Skin of body (tissue), 1 donor: ENCODE measurements at regions not wholly inside any gene's neighbourhood (a gene's known extent, or its start where the extent isn't known, plus 50 kb on each side); places are given as distances from the start of the nearest gene placed in this dataset.
"Not testable (repeated sequence)": the region's sequence is repeated elsewhere in the genome, so short reads cannot be mapped to it uniquely, and the experiment has no call there.

Experiments used
- DNase-seq: peaks from one replicate; lab custom pipeline; 2025; lab: John Stamatoyannopoulos, UW

DNA sequence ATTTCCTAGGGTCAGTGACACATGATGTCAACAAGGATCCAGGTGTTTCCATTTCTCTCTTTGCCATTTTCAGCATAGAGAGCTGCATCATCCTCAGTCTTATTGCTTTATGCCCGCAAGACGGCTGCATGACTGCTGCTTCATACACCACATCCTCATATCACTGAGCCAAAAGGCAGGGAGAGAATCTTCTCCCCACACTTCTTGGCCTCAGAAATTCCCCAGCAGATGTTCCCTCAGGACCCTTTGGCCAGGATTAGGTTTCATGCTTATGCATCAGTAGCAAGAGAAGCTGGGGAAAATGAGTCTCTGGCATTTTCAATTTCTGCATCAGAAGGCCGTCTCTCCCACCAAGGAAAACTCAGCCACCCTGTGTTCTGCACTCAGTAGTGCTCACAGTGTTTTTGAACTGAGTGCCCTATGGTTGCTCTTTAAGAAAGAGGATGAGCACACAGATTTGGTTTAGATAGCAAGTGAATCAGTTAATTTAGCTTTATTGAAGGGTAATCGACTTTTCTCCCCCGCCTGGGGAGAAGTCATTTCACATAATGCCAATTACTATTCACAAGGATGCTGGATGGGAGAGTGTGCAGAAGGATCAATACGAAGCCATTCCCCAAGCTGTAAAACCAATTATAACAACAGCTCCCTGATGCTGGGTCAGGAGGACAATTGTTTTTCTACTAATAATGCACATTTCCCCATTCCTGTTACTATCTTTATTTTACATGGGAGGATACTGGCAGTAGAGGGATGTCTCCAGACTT, 360.2 kb downstream of the HHIPL2 start:
- no peak for DNase-seq

DNA sequence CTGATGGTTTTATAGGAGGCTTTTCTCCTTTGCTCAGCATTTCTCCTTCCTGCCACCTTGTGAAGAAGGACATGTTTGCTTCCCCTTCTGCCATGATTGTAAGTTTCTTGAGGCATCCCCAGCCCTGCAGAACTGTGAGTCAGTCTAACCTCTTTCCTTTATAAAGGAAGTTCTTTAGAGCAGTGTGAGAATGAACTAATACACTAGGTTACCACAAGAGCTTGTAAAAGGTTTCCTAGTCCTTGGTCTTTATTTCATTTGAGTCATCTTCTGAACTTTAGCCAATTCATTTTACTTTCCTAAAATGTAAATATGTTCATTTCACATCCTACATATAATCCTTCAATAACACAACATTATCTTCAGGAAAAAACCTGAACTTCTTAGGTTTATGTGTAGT, 365.3 kb downstream of the HHIPL2 start:
- DNase-seq, result no peak

DNA sequence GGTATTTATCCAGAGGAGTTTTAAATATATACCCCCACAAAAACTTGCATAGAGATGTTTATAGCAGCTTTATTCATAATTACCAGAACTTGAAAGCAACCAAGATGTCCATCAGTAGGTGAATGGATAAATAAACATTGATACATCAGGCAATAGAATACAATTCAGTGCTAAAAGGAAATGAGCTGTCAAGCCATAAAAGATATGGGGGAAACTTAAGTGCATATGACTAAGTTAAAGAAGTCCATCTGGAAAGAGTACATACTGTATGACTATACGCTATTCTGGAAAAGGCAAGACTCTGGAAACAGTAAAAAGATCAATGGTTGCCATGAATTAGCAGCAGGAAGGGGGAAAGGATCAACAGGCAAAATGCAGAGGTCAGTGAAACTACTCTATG, 366.7 kb downstream of the HHIPL2 start:
- DNase-seq, result no peak

DNA sequence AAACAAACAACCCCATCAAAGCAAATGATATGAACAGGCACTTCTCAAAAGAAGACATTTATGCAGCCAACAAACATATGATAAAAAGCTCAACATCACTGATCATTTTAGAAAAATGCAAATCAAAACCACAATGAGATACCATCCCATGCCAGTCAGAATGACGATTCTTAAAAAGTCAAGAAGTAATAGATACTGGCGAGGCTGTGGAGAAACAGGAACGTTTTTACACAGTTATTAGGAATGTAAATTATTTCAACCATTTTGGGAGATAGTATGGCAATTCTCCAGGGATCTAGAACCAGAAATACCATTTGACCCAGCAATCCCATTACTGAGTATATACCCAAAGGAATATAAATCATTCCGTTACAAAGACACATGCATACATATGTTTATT, 370.4 kb downstream of the HHIPL2 start:
- not testable (repeated sequence) for DNase-seq

DNA sequence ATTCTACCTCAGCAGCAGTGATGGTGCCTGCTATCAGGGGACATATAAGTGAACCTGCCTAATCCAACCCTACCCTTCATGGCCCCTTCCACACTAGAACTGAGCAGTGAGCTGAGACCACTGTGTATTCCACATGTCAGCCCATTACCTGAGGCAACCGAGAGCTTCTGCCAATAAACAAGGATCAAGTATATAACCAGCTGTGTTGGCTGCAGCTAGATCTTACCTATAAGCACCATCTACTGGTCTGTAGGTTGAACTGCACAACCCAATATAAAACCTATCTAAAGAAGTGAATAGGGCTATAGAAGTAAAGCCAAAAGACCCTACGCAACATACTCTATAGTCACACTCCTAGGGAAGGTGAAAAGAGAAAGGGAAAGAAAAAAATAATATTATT, 376.9 kb downstream of the HHIPL2 start:
- DNase-seq, result no peak

- DNase-seq, result no peak
Measured at GRCh38 chr1:222168621-222169020, 379.3 kb downstream of the HHIPL2 start.

DNA sequence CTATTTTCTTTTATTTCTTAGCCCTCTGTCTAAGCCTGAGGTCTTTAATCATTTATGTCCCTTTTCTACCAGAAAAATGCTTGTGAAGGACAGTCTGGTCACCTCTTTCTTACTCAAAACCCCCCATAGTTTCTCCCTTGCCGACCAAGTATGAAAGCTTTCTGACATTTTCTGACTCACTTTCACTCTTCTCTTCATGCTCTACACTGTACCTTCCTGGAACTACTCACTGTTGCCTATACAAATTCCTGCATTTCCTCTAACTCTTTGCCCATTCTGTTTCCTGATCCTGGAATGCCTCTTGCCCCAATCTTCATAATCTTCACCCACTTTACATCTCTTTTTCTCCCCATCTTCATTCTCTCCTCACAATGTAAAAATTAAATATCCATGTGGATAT, 380.0 kb downstream of the HHIPL2 start:
- no peak for DNase-seq

GRCh38 chr1:222167111-222167510, 380.8 kb downstream of the HHIPL2 start:
- no peak for DNase-seq

- DNase-seq, result peak; percentile 49
Measured at GRCh38 chr1:222165629-222166028, 382.3 kb downstream of the HHIPL2 start.

DNA sequence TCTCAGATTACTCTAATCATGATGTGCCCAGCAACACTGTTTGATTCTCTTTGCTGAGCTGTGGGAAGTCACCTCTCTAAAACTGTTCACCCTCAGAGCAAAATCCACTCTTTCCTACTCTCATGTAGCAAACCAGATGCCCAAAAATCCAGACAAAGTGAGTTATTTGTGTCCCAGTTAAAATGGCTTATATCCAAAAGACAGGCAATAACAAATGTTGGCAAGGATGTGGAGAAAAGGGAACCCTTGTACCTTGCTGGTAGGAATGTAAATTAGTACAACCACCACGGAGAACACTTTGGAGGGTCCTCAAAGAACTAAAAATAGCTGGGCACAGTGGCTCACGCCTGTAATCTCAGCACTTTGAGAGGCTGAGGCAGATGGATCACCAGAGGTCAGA, 384.0 kb downstream of the HHIPL2 start:
- DNase-seq, result no peak

DNA sequence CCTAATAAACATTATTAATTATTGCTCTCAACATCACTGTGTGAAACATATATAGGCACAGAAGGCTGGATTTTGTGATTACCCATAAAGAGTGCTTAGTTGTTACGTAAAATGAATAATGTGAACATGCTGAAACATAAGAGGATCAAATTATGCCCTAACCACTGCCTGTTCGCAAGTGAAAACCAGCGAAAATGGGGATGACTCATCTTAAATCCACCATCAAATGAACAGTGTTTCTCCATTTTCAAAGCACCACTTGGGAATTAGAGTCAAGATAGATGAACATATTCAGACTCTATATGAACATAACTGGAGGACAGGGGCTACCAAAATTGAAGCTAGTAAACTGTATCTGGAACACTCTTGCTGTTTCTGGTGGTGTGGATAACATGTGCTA, 386.2 kb downstream of the HHIPL2 start:
- no peak for DNase-seq

GRCh38 chr1:222157612-222158011, 390.3 kb downstream of the HHIPL2 start:
- no peak for DNase-seq

- no peak for DNase-seq
Measured at GRCh38 chr1:222140206-222140605, 398.3 kb upstream of the DUSP10 start.

GRCh38 chr1:222138095-222138494, 396.2 kb upstream of the DUSP10 start:
- no peak for DNase-seq

GRCh38 chr1:222136869-222137268, 395.0 kb upstream of the DUSP10 start:
- no peak for DNase-seq

DNA sequence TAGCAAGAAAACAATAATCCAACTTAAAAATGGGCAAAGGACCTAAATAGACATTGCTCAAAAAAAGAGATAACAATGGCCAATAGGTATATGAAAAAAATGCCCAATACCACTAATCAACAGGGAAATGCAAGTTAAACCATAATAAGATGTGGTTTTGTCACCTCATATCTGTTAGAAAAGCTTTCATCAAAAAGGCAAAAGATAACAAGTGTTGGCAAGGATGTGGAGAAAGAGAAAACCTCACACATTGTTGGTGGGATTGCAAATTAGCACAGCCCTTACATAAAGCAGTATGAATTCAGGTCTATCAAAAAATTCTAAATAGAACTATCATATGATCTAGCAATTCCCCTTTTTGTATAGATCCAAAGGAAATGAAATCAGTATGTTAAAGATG, 387.2 kb upstream of the DUSP10 start:
- DNase-seq, result no peak

DNA sequence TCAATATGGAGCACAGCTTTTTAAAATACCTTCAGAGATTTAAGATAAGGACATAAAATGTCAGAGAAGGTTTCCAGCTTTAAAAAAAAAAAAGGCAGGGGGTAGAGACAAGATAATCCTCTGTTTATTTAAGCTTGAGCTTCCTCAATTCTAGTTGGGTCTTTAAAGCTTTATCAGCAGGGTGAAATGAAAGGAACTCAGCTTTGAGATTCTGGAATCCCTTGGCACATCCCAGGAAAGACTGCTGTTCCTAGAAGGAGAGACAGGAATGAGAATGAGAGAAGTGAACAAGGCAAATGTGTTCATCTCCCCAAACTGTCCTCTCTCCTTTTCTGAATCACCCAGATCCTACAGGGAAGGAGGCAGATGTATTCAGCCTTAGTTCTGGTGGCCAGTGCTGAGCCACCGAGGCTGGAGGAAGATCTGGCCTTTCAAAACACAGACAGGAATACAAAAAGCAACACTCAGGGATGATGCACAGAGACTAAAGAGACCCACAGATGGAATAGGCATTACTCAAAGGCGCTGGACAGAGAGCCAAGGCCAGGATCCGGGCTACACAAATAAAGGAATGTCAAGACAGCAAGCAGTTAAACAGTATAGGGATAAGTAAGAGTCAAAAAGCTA, 385.8 kb upstream of the DUSP10 start:
- DNase-seq, result no peak

- no peak for DNase-seq
Measured at GRCh38 chr1:222127096-222127495, 385.2 kb upstream of the DUSP10 start.

DNA sequence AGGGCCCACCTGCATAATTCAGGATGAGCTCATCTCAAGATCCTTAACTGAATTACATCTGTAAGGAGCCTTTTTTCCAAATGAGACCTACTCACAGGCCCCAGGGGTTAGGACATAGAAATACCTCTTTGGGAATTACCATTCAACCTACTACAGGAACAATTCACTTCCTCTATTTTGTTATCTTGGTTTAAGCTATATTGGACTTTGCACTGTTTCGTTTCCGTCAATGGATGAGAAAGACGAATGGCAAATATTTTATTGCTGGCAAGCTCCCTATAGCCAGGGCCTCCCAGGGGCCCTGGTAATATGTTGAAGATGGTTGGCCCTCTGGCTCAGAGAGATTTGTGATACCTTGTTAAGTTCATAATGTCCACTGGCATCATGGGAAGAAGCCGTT, 384.2 kb upstream of the DUSP10 start:
- DNase-seq, result no peak

GRCh38 chr1:222124602-222125001, 382.7 kb upstream of the DUSP10 start:
- no peak for DNase-seq

GRCh38 chr1:222123111-222123510, 381.2 kb upstream of the DUSP10 start:
- no peak for DNase-seq

DNA sequence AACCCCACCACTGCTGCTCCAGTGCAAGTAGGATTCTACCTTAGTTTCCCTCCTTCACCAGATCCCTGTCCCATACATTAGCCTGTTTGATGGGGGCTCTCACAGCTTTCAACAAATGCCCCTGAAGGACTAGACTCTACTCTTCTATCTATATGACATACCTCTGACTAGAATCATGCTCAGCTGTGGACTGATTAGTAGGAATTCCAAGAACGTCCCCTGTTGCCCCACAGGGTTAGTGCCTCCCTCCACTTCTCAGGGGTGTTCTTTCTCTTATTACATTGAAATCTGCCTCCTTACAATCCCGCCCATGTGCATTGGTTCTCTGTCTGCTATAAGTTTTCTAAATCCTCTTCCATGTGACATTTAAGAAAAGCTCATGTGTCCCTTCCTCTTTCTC, 375.9 kb upstream of the DUSP10 start:
- no peak for DNase-seq

DNA sequence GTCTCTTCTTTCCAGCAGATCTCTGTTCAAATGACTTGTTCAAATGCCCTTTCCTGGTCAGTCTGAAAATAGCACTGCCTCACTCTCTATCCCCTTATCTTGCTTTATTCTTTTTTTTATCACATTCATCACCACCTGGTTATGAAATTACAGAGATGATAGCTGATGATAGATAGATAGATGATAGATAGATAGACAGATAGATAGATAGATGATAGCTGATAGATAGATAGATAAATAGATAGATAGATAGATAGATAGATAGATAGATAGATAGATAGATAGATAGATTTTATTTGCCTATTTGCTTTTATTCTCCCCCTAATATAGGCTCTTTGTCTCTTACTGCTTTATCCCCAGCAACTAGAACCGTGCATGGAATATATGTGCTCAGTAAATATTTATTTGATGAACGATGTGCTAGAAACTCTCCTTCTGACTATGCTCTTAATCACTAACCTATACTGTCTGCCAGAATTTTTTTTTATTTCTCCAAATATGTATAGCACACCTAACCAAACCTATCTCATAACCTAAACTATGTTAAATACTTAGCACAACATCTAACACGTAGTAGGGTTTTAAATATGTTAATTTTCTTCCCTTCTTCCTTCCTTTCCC, 372.8 kb upstream of the DUSP10 start:
- no peak for DNase-seq
